Osteoblast (primary cell): ENCODE measurements at regions not wholly inside any gene's neighbourhood (a gene's known extent, or its start where the extent isn't known, plus 50 kb on each side); places are given as distances from the start of the nearest gene placed in this dataset.

Source experiments
- DNase-seq: peaks from one replicate; pipeline ENCODE4 v3.0.0; 2011; ENCODE audit warnings: low spot score, mixed read lengths; ENCODE audit not compliant: insufficient read length; ENCODE audit errors: missing footprints
- H2AFZ ChIP-seq: 2 replicates; pipeline ENCODE4 v1.6.0; 2011; ENCODE audit warnings: mild to moderate bottlenecking, low read length
- H3K27ac ChIP-seq: 2 replicates; pipeline ENCODE4 v1.5.1; 2011; ENCODE audit warnings: mild to moderate bottlenecking, low read depth, low read length, moderate library complexity
- H3K27me3 ChIP-seq: 2 replicates; pipeline ENCODE4 v1.6.0; 2012; ENCODE audit warnings: mild to moderate bottlenecking, control low read depth, inconsistent platforms, low read length, moderate library complexity; ENCODE audit not compliant: insufficient read depth
- H3K36me3 ChIP-seq: 2 replicates; pipeline ENCODE4 v1.5.1; 2011; ENCODE audit warnings: mild to moderate bottlenecking, low read length, control low read depth, moderate library complexity; ENCODE audit not compliant: insufficient read depth
- H3K4me1 ChIP-seq: 2 replicates; pipeline ENCODE4 v1.5.1; 2011; ENCODE audit warnings: mild to moderate bottlenecking, low read length, control low read depth, moderate library complexity; ENCODE audit not compliant: insufficient read depth
- H3K4me2 ChIP-seq: 2 replicates; pipeline ENCODE4 v1.6.0; 2011; ENCODE audit warnings: mild to moderate bottlenecking, low read length; ENCODE audit not compliant: insufficient read depth
- H3K4me3 ChIP-seq: fragments of 200-600 bp; sonication (generic); 3 replicates; pipeline ENCODE4 v1.5.1; 2012; ENCODE audit warnings: mild to moderate bottlenecking, low read length, inconsistent platforms; ENCODE audit not compliant: insufficient read depth
- H3K79me2 ChIP-seq: 2 replicates; pipeline ENCODE4 v1.6.0; 2012; ENCODE audit warnings: mild to moderate bottlenecking, low read length, control low read depth, inconsistent platforms; ENCODE audit not compliant: insufficient read depth
- H3K9me3 ChIP-seq: 2 replicates; pipeline ENCODE4 v1.5.1; 2011; ENCODE audit warnings: low read depth, low read length, control low read depth
- H4K20me1 ChIP-seq: 2 replicates; pipeline ENCODE4 v1.6.0; 2012; ENCODE audit warnings: mild to moderate bottlenecking, low read length, control low read depth; ENCODE audit not compliant: insufficient read depth
- TF ChIP-seq, protein P1 (sequence below): IDR thresholded peaks from 2 replicates; pipeline ENCODE4 v1.5.1; 2011; ENCODE audit warnings: mild to moderate bottlenecking, low read depth, low read length, moderate library complexity; ENCODE audit errors: extremely low read depth

DNA sequence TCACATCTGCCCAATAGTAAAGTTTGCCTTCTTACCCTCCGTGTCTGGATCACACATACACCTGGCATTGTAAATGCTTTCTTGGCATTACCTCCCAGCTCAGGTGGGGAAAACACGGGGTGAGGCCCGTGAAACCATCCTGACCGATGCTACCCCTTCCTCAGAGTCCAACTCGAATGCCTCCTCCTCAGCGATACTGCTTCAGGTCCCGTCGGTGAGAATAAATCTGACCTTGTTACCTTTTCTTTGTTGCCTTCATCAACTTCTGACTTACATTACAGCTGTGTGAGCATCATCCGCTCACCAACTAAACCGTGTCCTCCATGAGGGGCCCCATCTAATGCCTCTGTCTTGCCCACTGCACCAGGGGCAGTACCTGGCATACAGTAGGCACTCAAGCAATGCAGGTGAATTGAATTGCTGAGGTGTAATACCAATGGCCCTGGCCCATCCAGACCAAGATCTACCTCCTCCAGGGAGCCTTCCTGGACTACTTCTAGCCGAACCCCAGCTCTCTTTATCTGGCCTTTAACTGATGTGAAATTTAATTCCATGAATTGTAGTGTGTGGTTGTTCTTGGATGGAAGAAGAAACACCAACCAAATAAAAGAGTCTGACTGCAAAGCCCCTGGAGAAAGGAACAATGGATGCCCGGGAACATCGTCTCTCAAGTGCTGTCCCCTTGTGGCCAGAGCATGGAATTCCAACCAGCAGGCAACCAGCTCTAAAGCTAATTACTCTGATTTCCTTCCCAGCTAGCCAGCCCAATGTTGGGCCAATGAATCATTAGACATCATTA, 141.5 kb downstream of the ANKRD60 start:
- peak; percentile 93 for DNase-seq
- Histone ChIP-seq H3K79me2 (no peaks in the 10 kb centered on the region), H3K4me2 (no peak overlapping the region), H3K4me1 (no peaks in the 10 kb centered on the region), H3K4me3 (no peak overlapping the region), H4K20me1 (no peaks in the 10 kb centered on the region), H3K27ac (no peak overlapping the region), H2AFZ (no peak overlapping the region), H3K36me3 (no peaks in the 10 kb centered on the region), H3K9me3 (no peaks in the 10 kb centered on the region), H3K27me3 (peaks cover 3% of the 10 kb centered on the region)
- TF ChIP-seq, protein P1, sequence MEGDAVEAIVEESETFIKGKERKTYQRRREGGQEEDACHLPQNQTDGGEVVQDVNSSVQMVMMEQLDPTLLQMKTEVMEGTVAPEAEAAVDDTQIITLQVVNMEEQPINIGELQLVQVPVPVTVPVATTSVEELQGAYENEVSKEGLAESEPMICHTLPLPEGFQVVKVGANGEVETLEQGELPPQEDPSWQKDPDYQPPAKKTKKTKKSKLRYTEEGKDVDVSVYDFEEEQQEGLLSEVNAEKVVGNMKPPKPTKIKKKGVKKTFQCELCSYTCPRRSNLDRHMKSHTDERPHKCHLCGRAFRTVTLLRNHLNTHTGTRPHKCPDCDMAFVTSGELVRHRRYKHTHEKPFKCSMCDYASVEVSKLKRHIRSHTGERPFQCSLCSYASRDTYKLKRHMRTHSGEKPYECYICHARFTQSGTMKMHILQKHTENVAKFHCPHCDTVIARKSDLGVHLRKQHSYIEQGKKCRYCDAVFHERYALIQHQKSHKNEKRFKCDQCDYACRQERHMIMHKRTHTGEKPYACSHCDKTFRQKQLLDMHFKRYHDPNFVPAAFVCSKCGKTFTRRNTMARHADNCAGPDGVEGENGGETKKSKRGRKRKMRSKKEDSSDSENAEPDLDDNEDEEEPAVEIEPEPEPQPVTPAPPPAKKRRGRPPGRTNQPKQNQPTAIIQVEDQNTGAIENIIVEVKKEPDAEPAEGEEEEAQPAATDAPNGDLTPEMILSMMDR: peak; percentile 98

DNA sequence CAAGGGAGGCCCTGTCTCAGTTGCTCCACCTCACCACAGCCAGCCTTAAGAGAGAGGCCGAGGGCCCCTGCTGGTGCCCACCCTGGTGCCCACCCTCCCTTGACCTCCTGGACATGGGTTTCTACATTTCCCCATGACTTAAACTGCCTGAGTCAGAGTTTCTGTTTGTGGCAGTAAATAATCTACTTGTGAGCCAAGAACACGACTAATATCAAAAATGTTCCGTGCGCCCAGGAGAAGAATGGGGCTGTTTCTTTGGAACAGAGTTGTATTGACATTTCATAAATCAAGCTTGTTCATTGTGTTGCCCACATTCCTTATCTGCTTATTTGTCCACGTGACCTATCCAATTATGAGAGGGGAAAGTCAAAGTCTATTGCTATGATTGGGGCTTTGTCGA, 143.5 kb downstream of the ANKRD60 start:
- DNase-seq: no peak
- no peaks in the 10 kb centered on the region for H4K20me1 ChIP-seq
- no peaks in the 10 kb centered on the region for H3K36me3 ChIP-seq
- H3K4me2 ChIP-seq: no peak overlapping the region
- no peaks in the 10 kb centered on the region for H3K79me2 ChIP-seq
- peaks cover 3% of the 10 kb centered on the region for H3K4me1 ChIP-seq
- no peaks in the 10 kb centered on the region for H3K9me3 ChIP-seq
- H3K4me3 ChIP-seq: no peak overlapping the region
- no peak overlapping the region for H2AFZ ChIP-seq
- no peak overlapping the region for H3K27ac ChIP-seq
- H3K27me3 ChIP-seq: no peaks in the 10 kb centered on the region
- TF ChIP-seq, protein P1: no peak

GRCh38 chr20:58084566-58084965, 143.9 kb downstream of the ANKRD60 start:
- Histone ChIP-seq H3K4me2 (no peak overlapping the region), H2AFZ (no peak overlapping the region), H3K27ac (no peak overlapping the region), H3K9me3 (no peaks in the 10 kb centered on the region), H3K4me1 (peaks cover 4% of the 10 kb centered on the region), H3K79me2 (no peaks in the 10 kb centered on the region), H3K36me3 (no peaks in the 10 kb centered on the region), H4K20me1 (no peaks in the 10 kb centered on the region), H3K4me3 (no peak overlapping the region), H3K27me3 (no peaks in the 10 kb centered on the region)
- TF ChIP-seq, protein P1: no peak
- no peak for DNase-seq

DNA sequence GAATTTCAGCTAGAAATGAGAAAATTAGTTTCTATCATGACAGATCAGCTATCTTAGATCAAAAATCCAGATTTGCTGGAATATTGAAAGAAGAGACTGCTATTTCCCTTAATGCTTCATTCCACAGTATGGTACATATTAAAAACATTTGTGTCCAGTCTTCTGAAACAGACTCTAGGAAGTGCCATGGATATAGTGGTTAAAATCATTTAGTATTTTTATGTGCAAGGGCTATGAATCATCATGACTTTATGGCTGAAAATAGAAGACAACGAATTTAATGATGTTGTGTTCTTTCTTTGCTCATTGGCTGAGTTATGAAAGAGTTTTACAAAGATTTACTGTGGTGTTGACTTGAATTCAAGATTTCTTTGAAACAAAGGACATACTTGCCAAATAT, 146.6 kb downstream of the ANKRD60 start:
- H3K4me1 ChIP-seq: peaks cover 14% of the 10 kb centered on the region
- no peak overlapping the region for H2AFZ ChIP-seq
- H3K79me2 ChIP-seq: no peaks in the 10 kb centered on the region
- TF ChIP-seq, protein P1: no peak
- DNase-seq: peak; percentile 92
- peak overlapping the region; percentile 3 for H3K4me2 ChIP-seq
- H3K36me3 ChIP-seq: no peaks in the 10 kb centered on the region
- H3K4me3 ChIP-seq: no peak overlapping the region
- no peaks in the 10 kb centered on the region for H3K9me3 ChIP-seq
- H4K20me1 ChIP-seq: no peaks in the 10 kb centered on the region
- H3K27me3 ChIP-seq: no peaks in the 10 kb centered on the region
- peak overlapping the region; percentile 31 for H3K27ac ChIP-seq
